ENCODE measurements at regions not wholly inside any gene's neighbourhood (a gene's known extent, or its start where the extent isn't known, plus 50 kb on each side); places are given as distances from the start of the nearest gene placed in this dataset.

DNA sequence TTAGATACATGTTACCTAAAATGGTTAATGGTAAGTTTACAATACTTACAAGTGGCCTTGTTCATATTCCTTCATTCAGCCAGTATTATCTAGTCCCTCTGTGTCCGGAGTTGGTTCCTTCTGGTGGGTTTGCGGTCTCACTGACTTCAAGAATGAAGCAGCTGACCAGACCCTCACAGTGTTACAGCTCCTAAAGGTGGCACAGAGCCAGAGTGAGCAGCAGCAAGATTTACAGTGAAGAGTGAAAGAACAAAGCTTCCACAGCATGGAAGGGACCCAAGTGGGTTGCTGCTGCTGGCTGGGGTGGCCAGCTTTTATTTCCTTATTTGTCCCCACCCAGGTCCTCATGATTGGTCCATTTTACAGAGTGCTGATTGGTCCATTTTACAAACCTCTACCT, 916.8 kb downstream of the MCTP2 start:
- H3K27ac ChIP-seq (replicated peaks), result no peak overlapping the region

DNA sequence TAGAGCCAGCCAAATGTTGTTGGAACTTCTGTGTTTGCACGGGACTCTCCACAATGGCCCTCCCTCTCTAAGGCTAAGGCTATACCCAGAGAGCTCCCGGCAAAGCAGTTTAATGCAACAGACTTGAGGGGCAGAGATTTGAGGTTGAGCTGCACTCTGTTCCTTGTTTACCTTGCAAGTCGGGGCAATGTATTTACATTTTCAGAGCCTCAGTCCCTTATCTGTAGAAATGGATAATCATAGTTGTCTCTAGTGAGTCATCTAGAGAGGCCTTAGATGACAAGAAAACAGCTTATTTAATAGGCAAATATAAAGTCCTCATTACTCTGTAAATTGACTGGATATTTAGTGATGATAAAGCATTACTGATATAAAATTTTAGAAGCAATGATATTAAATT, 917.7 kb downstream of the MCTP2 start:
- Histone ChIP-seq H3K27me3 (ENCODE audit: insufficient read depth, poor library complexity, severe bottlenecking) (no peaks in the 10 kb centered on the region), H3K27ac (replicated peaks) (no peak overlapping the region), H3K4me3 (replicated peaks; ENCODE audit: insufficient read depth, low read length) (no peak overlapping the region)
- DNase-seq (ENCODE audit: low read depth in 1 of 2, low spot score in 1 of 2), result no peak
- TF ChIP-seq POLR2AphosphoS5 (IDR thresholded peaks at IDR 0.05; ENCODE audit: low read depth), result no peak
- TF ChIP-seq, protein P1, sequence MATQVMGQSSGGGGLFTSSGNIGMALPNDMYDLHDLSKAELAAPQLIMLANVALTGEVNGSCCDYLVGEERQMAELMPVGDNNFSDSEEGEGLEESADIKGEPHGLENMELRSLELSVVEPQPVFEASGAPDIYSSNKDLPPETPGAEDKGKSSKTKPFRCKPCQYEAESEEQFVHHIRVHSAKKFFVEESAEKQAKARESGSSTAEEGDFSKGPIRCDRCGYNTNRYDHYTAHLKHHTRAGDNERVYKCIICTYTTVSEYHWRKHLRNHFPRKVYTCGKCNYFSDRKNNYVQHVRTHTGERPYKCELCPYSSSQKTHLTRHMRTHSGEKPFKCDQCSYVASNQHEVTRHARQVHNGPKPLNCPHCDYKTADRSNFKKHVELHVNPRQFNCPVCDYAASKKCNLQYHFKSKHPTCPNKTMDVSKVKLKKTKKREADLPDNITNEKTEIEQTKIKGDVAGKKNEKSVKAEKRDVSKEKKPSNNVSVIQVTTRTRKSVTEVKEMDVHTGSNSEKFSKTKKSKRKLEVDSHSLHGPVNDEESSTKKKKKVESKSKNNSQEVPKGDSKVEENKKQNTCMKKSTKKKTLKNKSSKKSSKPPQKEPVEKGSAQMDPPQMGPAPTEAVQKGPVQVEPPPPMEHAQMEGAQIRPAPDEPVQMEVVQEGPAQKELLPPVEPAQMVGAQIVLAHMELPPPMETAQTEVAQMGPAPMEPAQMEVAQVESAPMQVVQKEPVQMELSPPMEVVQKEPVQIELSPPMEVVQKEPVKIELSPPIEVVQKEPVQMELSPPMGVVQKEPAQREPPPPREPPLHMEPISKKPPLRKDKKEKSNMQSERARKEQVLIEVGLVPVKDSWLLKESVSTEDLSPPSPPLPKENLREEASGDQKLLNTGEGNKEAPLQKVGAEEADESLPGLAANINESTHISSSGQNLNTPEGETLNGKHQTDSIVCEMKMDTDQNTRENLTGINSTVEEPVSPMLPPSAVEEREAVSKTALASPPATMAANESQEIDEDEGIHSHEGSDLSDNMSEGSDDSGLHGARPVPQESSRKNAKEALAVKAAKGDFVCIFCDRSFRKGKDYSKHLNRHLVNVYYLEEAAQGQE (IDR thresholded peaks at IDR 0.05; ENCODE audit: insufficient replicate concordance, low read depth), result no peak

More for the DNA sequence above, 916.8 kb downstream of the MCTP2 start:
- no peak overlapping the region for H3K4me3 ChIP-seq (replicated peaks; ENCODE audit: insufficient read depth, low read length)
- DNase-seq (ENCODE audit: low read depth in 1 of 2, low spot score in 1 of 2), result no peak
- H3K27me3 ChIP-seq (ENCODE audit: insufficient read depth, poor library complexity, severe bottlenecking), result no peaks in the 10 kb centered on the region
- TF ChIP-seq POLR2AphosphoS5 (IDR thresholded peaks at IDR 0.05; ENCODE audit: low read depth), result no peak
- TF ChIP-seq, protein P1 (IDR thresholded peaks at IDR 0.05; ENCODE audit: insufficient replicate concordance, low read depth), result no peak
- TF ChIP-seq GABPA (IDR thresholded peaks at IDR 0.05; ENCODE audit: low read depth), result no peak
- TF ChIP-seq, protein P2, sequence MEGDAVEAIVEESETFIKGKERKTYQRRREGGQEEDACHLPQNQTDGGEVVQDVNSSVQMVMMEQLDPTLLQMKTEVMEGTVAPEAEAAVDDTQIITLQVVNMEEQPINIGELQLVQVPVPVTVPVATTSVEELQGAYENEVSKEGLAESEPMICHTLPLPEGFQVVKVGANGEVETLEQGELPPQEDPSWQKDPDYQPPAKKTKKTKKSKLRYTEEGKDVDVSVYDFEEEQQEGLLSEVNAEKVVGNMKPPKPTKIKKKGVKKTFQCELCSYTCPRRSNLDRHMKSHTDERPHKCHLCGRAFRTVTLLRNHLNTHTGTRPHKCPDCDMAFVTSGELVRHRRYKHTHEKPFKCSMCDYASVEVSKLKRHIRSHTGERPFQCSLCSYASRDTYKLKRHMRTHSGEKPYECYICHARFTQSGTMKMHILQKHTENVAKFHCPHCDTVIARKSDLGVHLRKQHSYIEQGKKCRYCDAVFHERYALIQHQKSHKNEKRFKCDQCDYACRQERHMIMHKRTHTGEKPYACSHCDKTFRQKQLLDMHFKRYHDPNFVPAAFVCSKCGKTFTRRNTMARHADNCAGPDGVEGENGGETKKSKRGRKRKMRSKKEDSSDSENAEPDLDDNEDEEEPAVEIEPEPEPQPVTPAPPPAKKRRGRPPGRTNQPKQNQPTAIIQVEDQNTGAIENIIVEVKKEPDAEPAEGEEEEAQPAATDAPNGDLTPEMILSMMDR (IDR thresholded peaks at IDR 0.05; ENCODE audit: insufficient read depth, low read length), result no peak
- TF ChIP-seq SPI1 (IDR thresholded peaks at IDR 0.05; ENCODE audit: borderline replicate concordance, low read depth), result no peak

DNA sequence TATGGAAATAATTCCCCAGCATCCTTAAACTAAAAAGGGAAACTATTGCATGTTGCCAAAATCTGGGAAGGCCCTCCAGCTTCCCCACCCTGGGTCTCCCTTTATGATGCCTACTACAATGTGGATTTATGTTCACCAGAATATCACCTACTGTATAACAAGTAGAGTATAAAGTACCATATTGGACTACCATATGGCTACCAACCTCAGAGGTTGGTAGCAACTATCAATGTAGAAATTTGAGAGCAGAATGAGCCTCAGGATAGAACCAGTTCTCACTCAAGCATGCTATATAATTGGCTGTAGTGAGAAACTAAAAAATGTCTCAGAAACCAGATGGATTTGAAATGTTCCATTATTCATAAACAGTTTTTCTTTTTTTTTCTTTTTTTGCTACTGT, 918.4 kb downstream of the MCTP2 start:
- Histone ChIP-seq H3K27ac (replicated peaks) (no peak overlapping the region), H3K4me3 (replicated peaks; ENCODE audit: insufficient read depth, low read length) (no peak overlapping the region), H3K27me3 (ENCODE audit: insufficient read depth, poor library complexity, severe bottlenecking) (no peaks in the 10 kb centered on the region)
- TF ChIP-seq SPI1 (IDR thresholded peaks at IDR 0.05; ENCODE audit: borderline replicate concordance, low read depth) (no peak), POLR2AphosphoS5 (IDR thresholded peaks at IDR 0.05; ENCODE audit: low read depth) (no peak), GABPA (IDR thresholded peaks at IDR 0.05; ENCODE audit: low read depth) (no peak)
- TF ChIP-seq, protein P2 (IDR thresholded peaks at IDR 0.05; ENCODE audit: insufficient read depth, low read length), result no peak
- TF ChIP-seq, protein P1 (IDR thresholded peaks at IDR 0.05; ENCODE audit: insufficient replicate concordance, low read depth), result no peak
- DNase-seq (ENCODE audit: low read depth in 1 of 2, low spot score in 1 of 2), result no peak

DNA sequence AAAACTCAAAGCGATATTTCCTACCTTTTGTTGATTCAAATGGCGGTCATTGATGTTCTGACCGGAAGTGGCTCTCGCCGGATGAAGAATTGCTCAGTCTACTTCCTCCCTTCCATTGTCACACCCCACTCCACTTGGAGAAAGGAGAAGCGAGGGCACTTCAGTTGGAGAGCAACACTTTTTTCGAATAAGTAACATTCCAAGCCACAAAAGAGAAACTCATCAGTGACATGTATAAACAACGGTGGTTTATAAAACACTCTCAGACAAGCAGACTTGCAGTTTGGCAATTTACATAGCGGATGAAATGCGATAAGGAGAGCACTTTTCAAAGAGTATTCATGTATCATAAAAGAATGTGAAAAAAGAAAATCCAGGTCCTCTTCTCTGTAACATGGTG, 919.1 kb downstream of the MCTP2 start:
- no peak for DNase-seq (ENCODE audit: low read depth in 1 of 2, low spot score in 1 of 2)
- H3K4me3 ChIP-seq (replicated peaks; ENCODE audit: insufficient read depth, low read length), result no peak overlapping the region
- no peaks in the 10 kb centered on the region for H3K27me3 ChIP-seq (ENCODE audit: insufficient read depth, poor library complexity, severe bottlenecking)
- H3K27ac ChIP-seq (replicated peaks), result no peak overlapping the region
- TF ChIP-seq, protein P2 (IDR thresholded peaks at IDR 0.05; ENCODE audit: insufficient read depth, low read length), result no peak
- no peak for TF ChIP-seq POLR2AphosphoS5 (IDR thresholded peaks at IDR 0.05; ENCODE audit: low read depth)
- no peak for TF ChIP-seq GABPA (IDR thresholded peaks at IDR 0.05; ENCODE audit: low read depth)
- TF ChIP-seq, protein P1 (IDR thresholded peaks at IDR 0.05; ENCODE audit: insufficient replicate concordance, low read depth), result no peak
- TF ChIP-seq SPI1 (IDR thresholded peaks at IDR 0.05; ENCODE audit: borderline replicate concordance, low read depth), result no peak
